Calu3 (cell line): ENCODE measurements at regions not wholly inside any gene's neighbourhood (a gene's known extent, or its start where the extent isn't known, plus 50 kb on each side); places are given as distances from the start of the nearest gene placed in this dataset.

Source experiments
- BruUV-seq: library from RNA; stranded (reverse); fragments of 400-500 nt; replicated peaks from 2 replicates; lab custom pipeline; 2021; lab: Mats Ljungman, UMichigan
- CTCF ChIA-PET: fragments of 300-600 bp; sonication (Branson Sonifier 250); formaldehyde crosslinking; loops from one replicate; lab custom pipeline; 2022; ENCODE audit warnings: antibody characterized with exemption; lab: Charles Lee
- DNase-seq: peaks from one replicate; pipeline ENCODE4 v3.0.0; 2022
- H3K27ac Mint-ChIP-seq: one replicate; pipeline ENCODE4 v1.8.0; 2022; ENCODE audit warnings: mixed read lengths; ENCODE audit not compliant: unreplicated experiment
- H3K27me3 Mint-ChIP-seq: one replicate; pipeline ENCODE4 v1.8.0; 2022; ENCODE audit warnings: mixed read lengths; ENCODE audit not compliant: unreplicated experiment
- H3K36me3 Mint-ChIP-seq: one replicate; pipeline ENCODE4 v1.8.0; 2022; ENCODE audit warnings: mild to moderate bottlenecking, moderate library complexity, mixed read lengths; ENCODE audit not compliant: insufficient read depth, unreplicated experiment
- H3K4me1 Mint-ChIP-seq: one replicate; pipeline ENCODE4 v1.8.0; 2022; ENCODE audit warnings: mild to moderate bottlenecking, low read depth, mixed read lengths; ENCODE audit not compliant: unreplicated experiment
- H3K4me3 Mint-ChIP-seq: one replicate; pipeline ENCODE4 v1.8.0; 2022; ENCODE audit warnings: mild to moderate bottlenecking, low read depth, moderate library complexity, mixed read lengths; ENCODE audit not compliant: unreplicated experiment
- H3K9me3 Mint-ChIP-seq: one replicate; pipeline ENCODE4 v1.8.0; 2022; ENCODE audit warnings: low read depth, mixed read lengths; ENCODE audit not compliant: unreplicated experiment
- intact Hi-C: fragments of 100-400 bp; cut with micrococcal nuclease; formaldehyde crosslinking; loops from one replicate; pipeline ENCODE4 v1.10.0; 2022; ENCODE audit not compliant: unreplicated experiment
- TF ChIP-seq, protein P1 (sequence below): fragments of 200-600 bp; IDR thresholded peaks from one replicate; pipeline ENCODE4 v1.8.0; 2022; ENCODE audit warnings: antibody characterized with exemption; ENCODE audit not compliant: unreplicated experiment

DNA sequence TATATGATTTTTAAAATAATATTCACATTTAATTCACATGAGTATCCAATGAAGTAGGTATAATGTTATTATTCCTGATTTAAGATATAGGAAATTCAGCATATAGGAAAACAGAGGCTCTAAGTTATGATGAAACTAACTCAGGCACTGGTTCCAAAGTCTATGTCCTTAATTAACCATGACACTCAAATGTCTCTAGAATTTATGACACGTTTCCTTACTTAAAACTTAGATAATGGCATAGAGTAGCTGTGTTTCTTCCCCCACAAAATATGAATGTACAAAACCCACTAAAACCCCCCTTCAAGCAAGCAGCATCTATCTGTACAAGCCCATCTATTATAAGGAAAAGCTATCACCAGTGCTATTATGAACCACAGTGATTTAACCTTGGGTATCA is 72.9 kb upstream of the CDK1 start:
- Mint-ChIP-seq H3K36me3 (no peaks in the 10 kb centered on the region), H3K4me3 (no peak overlapping the region), H3K9me3 (peaks cover 6% of the 10 kb centered on the region), H3K27ac (no peak overlapping the region), H3K4me1 (peaks cover 31% of the 10 kb centered on the region), H3K27me3 (no peaks in the 10 kb centered on the region)
- CTCF ChIA-PET, result interaction anchor here (1.6 kb wide), 1 partner anchor 14 kb away, joined by 4 read pairs; no protein-coding TSS in a partner anchor
- DNase-seq, result no peak
- BruUV-seq, result no TSS peak
- intact Hi-C loops, result no loop called here
- TF ChIP-seq, protein P1, sequence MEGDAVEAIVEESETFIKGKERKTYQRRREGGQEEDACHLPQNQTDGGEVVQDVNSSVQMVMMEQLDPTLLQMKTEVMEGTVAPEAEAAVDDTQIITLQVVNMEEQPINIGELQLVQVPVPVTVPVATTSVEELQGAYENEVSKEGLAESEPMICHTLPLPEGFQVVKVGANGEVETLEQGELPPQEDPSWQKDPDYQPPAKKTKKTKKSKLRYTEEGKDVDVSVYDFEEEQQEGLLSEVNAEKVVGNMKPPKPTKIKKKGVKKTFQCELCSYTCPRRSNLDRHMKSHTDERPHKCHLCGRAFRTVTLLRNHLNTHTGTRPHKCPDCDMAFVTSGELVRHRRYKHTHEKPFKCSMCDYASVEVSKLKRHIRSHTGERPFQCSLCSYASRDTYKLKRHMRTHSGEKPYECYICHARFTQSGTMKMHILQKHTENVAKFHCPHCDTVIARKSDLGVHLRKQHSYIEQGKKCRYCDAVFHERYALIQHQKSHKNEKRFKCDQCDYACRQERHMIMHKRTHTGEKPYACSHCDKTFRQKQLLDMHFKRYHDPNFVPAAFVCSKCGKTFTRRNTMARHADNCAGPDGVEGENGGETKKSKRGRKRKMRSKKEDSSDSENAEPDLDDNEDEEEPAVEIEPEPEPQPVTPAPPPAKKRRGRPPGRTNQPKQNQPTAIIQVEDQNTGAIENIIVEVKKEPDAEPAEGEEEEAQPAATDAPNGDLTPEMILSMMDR, result no peak

DNA sequence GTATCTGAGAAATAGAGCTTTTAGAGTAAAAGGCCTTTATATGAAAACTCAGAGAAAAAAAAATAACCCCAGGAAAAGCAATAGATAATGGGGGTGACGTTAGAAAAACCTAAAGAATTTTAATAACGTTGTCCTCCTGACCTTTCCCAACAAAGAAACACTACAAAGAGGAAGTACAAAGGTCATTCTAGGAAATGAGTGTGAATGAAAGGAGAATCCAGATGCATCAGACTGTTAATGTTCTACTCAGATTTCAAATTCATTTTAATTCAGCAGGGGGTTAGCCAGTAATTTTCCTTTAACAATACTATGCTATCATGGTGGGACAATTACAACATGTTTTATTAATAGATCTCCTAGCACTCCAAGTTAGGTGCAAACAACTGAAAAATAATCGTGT is 73.8 kb upstream of the CDK1 start:
- Mint-ChIP-seq H3K4me3 (no peak overlapping the region), H3K27me3 (no peaks in the 10 kb centered on the region), H3K27ac (no peak overlapping the region), H3K36me3 (no peaks in the 10 kb centered on the region), H3K4me1 (peaks cover 31% of the 10 kb centered on the region), H3K9me3 (peaks cover 6% of the 10 kb centered on the region)
- BruUV-seq, result no TSS peak
- intact Hi-C loops, result no loop called here
- CTCF ChIA-PET, result interaction anchor here (0.6 to 1.6 kb wide), 2 partner anchors 13 to 240 kb away, joined by 3 to 4 read pairs; no protein-coding TSS in a partner anchor
- no peak for DNase-seq
- TF ChIP-seq, protein P1, result no peak

DNA sequence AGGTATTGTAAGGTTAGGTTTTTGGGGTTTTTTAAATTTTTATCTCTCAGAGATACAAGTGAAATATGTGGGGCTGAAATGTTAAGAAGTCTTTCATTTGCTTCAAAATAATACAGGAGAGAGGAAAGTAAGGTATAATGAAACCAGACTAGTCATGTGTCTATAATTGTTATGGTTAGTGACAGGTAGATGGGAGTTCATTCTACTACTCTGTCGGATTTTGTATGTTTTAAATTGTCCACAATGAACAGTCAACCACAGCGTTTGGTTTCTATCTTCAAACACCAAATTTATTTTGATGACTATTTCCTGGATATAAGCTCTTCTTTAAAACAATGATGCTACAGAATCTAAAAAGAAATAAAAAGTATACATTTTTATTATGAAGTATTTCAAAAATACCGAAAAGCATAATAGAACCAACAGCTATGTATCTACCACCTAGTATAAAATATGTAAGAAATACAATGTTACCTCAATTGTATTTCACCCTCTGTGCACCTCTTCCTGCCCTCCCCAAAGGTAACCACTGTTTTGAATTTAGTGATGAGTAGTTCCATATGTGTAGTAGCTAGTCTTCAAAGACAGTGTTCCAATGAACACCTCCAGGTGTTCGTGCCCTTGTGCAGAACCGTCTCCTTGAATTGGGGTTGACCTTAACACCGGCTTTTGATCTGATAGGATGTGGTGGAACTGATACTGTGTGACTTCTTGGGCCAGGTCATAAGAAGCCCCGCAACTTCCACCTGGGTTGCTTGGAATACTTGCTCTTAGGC is 74.8 kb upstream of the CDK1 start:
- no TSS peak for BruUV-seq
- peaks cover 6% of the 10 kb centered on the region for H3K9me3 Mint-ChIP-seq
- TF ChIP-seq, protein P1, result no peak
- CTCF ChIA-PET, result interaction anchor here (1.6 kb wide), 1 partner anchor 12 kb away, joined by 4 read pairs; no protein-coding TSS in a partner anchor
- H3K27ac Mint-ChIP-seq, result no peak overlapping the region
- no peaks in the 10 kb centered on the region for H3K27me3 Mint-ChIP-seq
- no peak for DNase-seq
- peaks cover 31% of the 10 kb centered on the region for H3K4me1 Mint-ChIP-seq
- intact Hi-C loops, result no loop called here
- H3K36me3 Mint-ChIP-seq, result no peaks in the 10 kb centered on the region
- no peak overlapping the region for H3K4me3 Mint-ChIP-seq

DNA sequence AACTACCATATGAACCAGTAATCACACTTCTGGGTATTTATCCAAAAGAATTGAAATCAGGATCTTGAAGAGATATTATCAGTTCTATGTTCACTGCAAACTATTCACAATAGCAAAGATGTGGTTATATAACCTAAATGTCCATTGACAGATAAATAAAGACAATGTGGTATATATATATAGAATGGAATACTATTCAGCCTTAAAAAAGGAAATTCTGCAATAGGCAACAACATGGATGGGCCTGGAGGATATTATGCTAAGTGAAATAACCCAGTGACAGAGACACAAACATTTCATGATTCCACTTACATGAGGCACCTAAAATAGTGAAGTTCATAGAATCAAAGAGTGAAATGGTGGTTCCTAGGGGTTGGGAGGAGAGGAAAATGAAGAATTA is 90.6 kb upstream of the CDK1 start:
- intact Hi-C loops, result no loop called here
- no peak overlapping the region for H3K27ac Mint-ChIP-seq
- no peak for DNase-seq
- H3K4me1 Mint-ChIP-seq, result peaks cover 10% of the 10 kb centered on the region
- TF ChIP-seq, protein P1, result no peak
- H3K27me3 Mint-ChIP-seq, result no peaks in the 10 kb centered on the region
- no peaks in the 10 kb centered on the region for H3K9me3 Mint-ChIP-seq
- CTCF ChIA-PET, result no interaction called here
- no peaks in the 10 kb centered on the region for H3K36me3 Mint-ChIP-seq
- BruUV-seq, result no TSS peak
- no peak overlapping the region for H3K4me3 Mint-ChIP-seq
